ENCODE measurements at regions not wholly inside any gene's neighbourhood (a gene's known extent, or its start where the extent isn't known, plus 50 kb on each side); places are given as distances from the start of the nearest gene placed in this dataset.

- Histone ChIP-seq H3K36me3 (ENCODE audit: control insufficient read depth in 1 of 2, insufficient read depth in 2 of 2, low read length in 2 of 2) (peaks cover 2 to 4% of the 10 kb centered on the region in 2 experiments), H2BK5ac (ENCODE audit: low read depth, low read length, poor library complexity) (no peak overlapping the region), H4K12ac (ENCODE audit: low read depth, low read length) (no peak overlapping the region), H3K23ac (ENCODE audit: low read length) (no peak overlapping the region), H3K79me2 (ENCODE audit: control insufficient read depth, insufficient read depth, low read length, poor library complexity) (no peaks in the 10 kb centered on the region), H2BK12ac (ENCODE audit: low read length) (no peak overlapping the region), H3K18ac (ENCODE audit: low read length) (no peak overlapping the region), H2AK5ac (ENCODE audit: low read length) (no peak overlapping the region), H3K27ac (ENCODE audit: low read depth, low read length) (peak overlapping the region; percentile 51), H3K9ac (ENCODE audit: low read length) (no peak overlapping the region), H3K4me3 (ENCODE audit: low read depth, low read length) (no peak overlapping the region), H2BK120ac (ENCODE audit: insufficient read depth, low read length, poor library complexity) (no peak overlapping the region), H3K79me1 (ENCODE audit: low read length) (peaks cover 5% of the 10 kb centered on the region), H4K8ac (ENCODE audit: low read depth, low read length) (no peak overlapping the region), H3K27me3 (ENCODE audit: insufficient read depth, low read length) (no peaks in the 10 kb centered on the region), H3K4me2 (ENCODE audit: low read length) (no peak overlapping the region), H2AFZ (ENCODE audit: insufficient read depth, low read length, poor library complexity) (no peak overlapping the region), H4K91ac (ENCODE audit: low read depth, low read length) (no peak overlapping the region), H3K9me3 (ENCODE audit: insufficient read depth, low read depth, low read length) (no peaks in the 10 kb centered on the region), H3K4me1 (ENCODE audit: control insufficient read depth in 1 of 2, insufficient read depth in 2 of 2, low read length in 2 of 2) (peaks cover 2 to 5% of the 10 kb centered on the region in 2 experiments), H3K4ac (ENCODE audit: low read depth, low read length) (no peak overlapping the region), H3K14ac (ENCODE audit: low read length) (no peak overlapping the region)
- WGBS (ENCODE audit: extremely low coverage, insufficient coverage, insufficient read length): no CpG with 5 or more reads among the region's 3 CpGs
- no peak for DNase-seq
Observed at GRCh38 chr6:22007469-22007868, 289.4 kb downstream of the PRL start.

GRCh38 chr6:22008248-22008836 lies 288.5 kb downstream of the PRL start:
- Histone ChIP-seq H3K27ac (ENCODE audit: low read depth, low read length) (peak overlapping the region; percentile 51), H3K18ac (ENCODE audit: low read length) (no peak overlapping the region), H2BK12ac (ENCODE audit: low read length) (no peak overlapping the region), H3K4me2 (ENCODE audit: low read length) (no peak overlapping the region), H3K79me1 (ENCODE audit: low read length) (peaks cover 5% of the 10 kb centered on the region), H3K4ac (ENCODE audit: low read depth, low read length) (no peak overlapping the region), H4K91ac (ENCODE audit: low read depth, low read length) (no peak overlapping the region), H3K4me3 (ENCODE audit: low read depth, low read length) (no peak overlapping the region), H2BK120ac (ENCODE audit: insufficient read depth, low read length, poor library complexity) (no peak overlapping the region), H2AK5ac (ENCODE audit: low read length) (no peak overlapping the region), H3K36me3 (ENCODE audit: control insufficient read depth in 1 of 2, insufficient read depth in 2 of 2, low read length in 2 of 2) (peaks cover 2 to 3% of the 10 kb centered on the region in 2 experiments), H3K9me3 (ENCODE audit: insufficient read depth, low read depth, low read length) (no peaks in the 10 kb centered on the region), H3K27me3 (ENCODE audit: insufficient read depth, low read length) (no peaks in the 10 kb centered on the region), H4K12ac (ENCODE audit: low read depth, low read length) (no peak overlapping the region), H3K9ac (ENCODE audit: low read length) (no peak overlapping the region), H4K8ac (ENCODE audit: low read depth, low read length) (no peak overlapping the region), H2BK5ac (ENCODE audit: low read depth, low read length, poor library complexity) (peak overlapping the region; percentile 54), H3K79me2 (ENCODE audit: control insufficient read depth, insufficient read depth, low read length, poor library complexity) (no peaks in the 10 kb centered on the region), H3K14ac (ENCODE audit: low read length) (no peak overlapping the region), H3K23ac (ENCODE audit: low read length) (no peak overlapping the region), H3K4me1 (ENCODE audit: control insufficient read depth in 1 of 2, insufficient read depth in 2 of 2, low read length in 2 of 2) (peaks cover 2 to 5% of the 10 kb centered on the region in 2 experiments), H2AFZ (ENCODE audit: insufficient read depth, low read length, poor library complexity) (no peak overlapping the region)
- WGBS (ENCODE audit: extremely low coverage, insufficient coverage, insufficient read length): no CpG with 5 or more reads among the region's 3 CpGs
- no peak for DNase-seq

- no CpG with 5 or more reads among the region's 3 CpGs for WGBS (ENCODE audit: extremely low coverage, insufficient coverage, insufficient read length)
- no peaks in the 10 kb centered on the region for H3K79me2 ChIP-seq (ENCODE audit: control insufficient read depth, insufficient read depth, low read length, poor library complexity)
- no peak overlapping the region for H3K9ac ChIP-seq (ENCODE audit: low read length)
- no peak overlapping the region for H3K4me2 ChIP-seq (ENCODE audit: low read length)
- H3K4ac ChIP-seq (ENCODE audit: low read depth, low read length): no peak overlapping the region
- peak overlapping the region; percentile 60 for H2AK5ac ChIP-seq (ENCODE audit: low read length)
- no peak overlapping the region for H3K4me3 ChIP-seq (ENCODE audit: low read depth, low read length)
- no peak overlapping the region for H3K27ac ChIP-seq (ENCODE audit: low read depth, low read length)
- H2BK5ac ChIP-seq (ENCODE audit: low read depth, low read length, poor library complexity): no peak overlapping the region
- peaks cover 2 to 5% of the 10 kb centered on the region in 2 experiments for H3K4me1 ChIP-seq (ENCODE audit: control insufficient read depth in 1 of 2, insufficient read depth in 2 of 2, low read length in 2 of 2)
- H4K91ac ChIP-seq (ENCODE audit: low read depth, low read length): no peak overlapping the region
- peaks cover 2 to 3% of the 10 kb centered on the region in 2 experiments for H3K36me3 ChIP-seq (ENCODE audit: control insufficient read depth in 1 of 2, insufficient read depth in 2 of 2, low read length in 2 of 2)
- H4K8ac ChIP-seq (ENCODE audit: low read depth, low read length): no peak overlapping the region
- no peak overlapping the region for H3K18ac ChIP-seq (ENCODE audit: low read length)
- no peak overlapping the region for H4K12ac ChIP-seq (ENCODE audit: low read depth, low read length)
- H3K79me1 ChIP-seq (ENCODE audit: low read length): peaks cover 5% of the 10 kb centered on the region
- no peak overlapping the region for H2BK12ac ChIP-seq (ENCODE audit: low read length)
- no peak overlapping the region for H2AFZ ChIP-seq (ENCODE audit: insufficient read depth, low read length, poor library complexity)
- H3K14ac ChIP-seq (ENCODE audit: low read length): no peak overlapping the region
- no peak overlapping the region for H2BK120ac ChIP-seq (ENCODE audit: insufficient read depth, low read length, poor library complexity)
- no peaks in the 10 kb centered on the region for H3K27me3 ChIP-seq (ENCODE audit: insufficient read depth, low read length)
- H3K9me3 ChIP-seq (ENCODE audit: insufficient read depth, low read depth, low read length): no peaks in the 10 kb centered on the region
- no peak overlapping the region for H3K23ac ChIP-seq (ENCODE audit: low read length)
- no peak for DNase-seq
Observed at GRCh38 chr6:22010102-22010501, 286.7 kb downstream of the PRL start.

GRCh38 chr6:22015216-22015615 lies 281.6 kb downstream of the PRL start:
- H4K91ac ChIP-seq (ENCODE audit: low read depth, low read length): no peak overlapping the region
- H3K4me3 ChIP-seq (ENCODE audit: low read depth, low read length): no peak overlapping the region
- H3K36me3 ChIP-seq (ENCODE audit: control insufficient read depth in 1 of 2, insufficient read depth in 2 of 2, low read length in 2 of 2): peaks cover 0 to 1% of the 10 kb centered on the region in 2 experiments
- no peak overlapping the region for H2BK120ac ChIP-seq (ENCODE audit: insufficient read depth, low read length, poor library complexity)
- H3K27ac ChIP-seq (ENCODE audit: low read depth, low read length): no peak overlapping the region
- H3K27me3 ChIP-seq (ENCODE audit: insufficient read depth, low read length): no peaks in the 10 kb centered on the region
- H3K18ac ChIP-seq (ENCODE audit: low read length): no peak overlapping the region
- no peak overlapping the region for H2AK5ac ChIP-seq (ENCODE audit: low read length)
- H4K8ac ChIP-seq (ENCODE audit: low read depth, low read length): no peak overlapping the region
- H3K14ac ChIP-seq (ENCODE audit: low read length): no peak overlapping the region
- H2BK12ac ChIP-seq (ENCODE audit: low read length): no peak overlapping the region
- H4K12ac ChIP-seq (ENCODE audit: low read depth, low read length): no peak overlapping the region
- no peaks in the 10 kb centered on the region for H3K79me1 ChIP-seq (ENCODE audit: low read length)
- H3K4ac ChIP-seq (ENCODE audit: low read depth, low read length): no peak overlapping the region
- WGBS (ENCODE audit: extremely low coverage, insufficient coverage, insufficient read length): no CpG with 5 or more reads among the region's 7 CpGs
- H3K4me2 ChIP-seq (ENCODE audit: low read length): no peak overlapping the region
- H3K4me1 ChIP-seq (ENCODE audit: control insufficient read depth in 1 of 2, insufficient read depth in 2 of 2, low read length in 2 of 2): no peaks in the 10 kb centered on the region
- no peaks in the 10 kb centered on the region for H3K9me3 ChIP-seq (ENCODE audit: insufficient read depth, low read depth, low read length)
- H2BK5ac ChIP-seq (ENCODE audit: low read depth, low read length, poor library complexity): no peak overlapping the region
- no peak for DNase-seq
- H3K79me2 ChIP-seq (ENCODE audit: control insufficient read depth, insufficient read depth, low read length, poor library complexity): no peaks in the 10 kb centered on the region
- no peak overlapping the region for H2AFZ ChIP-seq (ENCODE audit: insufficient read depth, low read length, poor library complexity)
- no peak overlapping the region for H3K9ac ChIP-seq (ENCODE audit: low read length)
- H3K23ac ChIP-seq (ENCODE audit: low read length): no peak overlapping the region

All from trophoblast cell (in vitro differentiated cells and primary cell).